ENCODE measurements at regions not wholly inside any gene's neighbourhood (a gene's known extent, or its start where the extent isn't known, plus 50 kb on each side); places are given as distances from the start of the nearest gene placed in this dataset.

DNA sequence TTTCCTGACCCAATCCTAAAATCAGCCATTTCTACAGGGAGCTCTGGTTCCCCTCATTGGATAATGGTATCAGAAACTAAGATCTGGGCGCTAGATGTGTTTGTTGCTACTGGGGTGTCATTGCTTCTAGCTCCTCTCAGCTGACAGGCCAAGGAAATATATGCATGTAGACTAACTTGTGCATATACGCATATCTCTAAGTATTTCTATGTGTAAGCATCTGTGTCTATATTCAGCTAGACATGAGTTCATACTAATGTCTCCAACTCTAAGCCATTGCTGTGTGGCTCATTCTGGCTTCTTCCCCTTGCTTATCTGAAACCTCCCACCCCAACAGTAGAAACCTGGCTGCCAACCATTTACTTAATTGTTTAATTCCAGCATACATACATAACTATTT, 130.3 kb upstream of the MAGI3 start:
- H3K4me3 ChIP-seq (ENCODE audit: low read depth, low read length), result no peak overlapping the region
- TF ChIP-seq CTCF (IDR thresholded peaks at IDR 0.05; ENCODE audit: low read depth, low read length), result no peak

DNA sequence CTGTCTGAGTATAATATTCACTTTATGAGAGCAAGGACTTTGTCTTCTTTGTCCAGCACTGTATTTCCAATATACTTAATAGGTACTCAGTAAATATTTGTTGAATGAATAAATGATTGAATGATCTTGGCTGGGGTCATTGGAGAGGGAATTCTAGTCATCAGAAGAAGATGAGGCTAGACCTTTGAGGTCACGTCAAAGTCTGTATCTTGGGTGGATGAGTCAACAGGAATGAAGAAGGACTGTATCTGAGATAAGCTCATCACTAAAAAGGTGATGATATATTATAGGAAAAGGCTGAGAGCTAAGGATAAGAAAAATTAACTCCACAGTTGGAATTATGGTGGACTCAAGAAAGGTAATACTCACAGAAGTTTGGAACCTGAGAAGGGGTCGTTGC, 125.1 kb upstream of the MAGI3 start:
- no peak overlapping the region for H3K4me3 ChIP-seq (ENCODE audit: low read depth, low read length)
- no peak for TF ChIP-seq CTCF (IDR thresholded peaks at IDR 0.05; ENCODE audit: low read depth, low read length)

- no peak for TF ChIP-seq CTCF (IDR thresholded peaks at IDR 0.05; ENCODE audit: low read depth, low read length)
- H3K4me3 ChIP-seq (ENCODE audit: low read depth, low read length), result no peak overlapping the region
Observed at GRCh38 chr1:113266788-113267187, 123.5 kb upstream of the MAGI3 start.

GRCh38 chr1:113269168-113269963, 120.9 kb upstream of the MAGI3 start:
- H3K4me3 ChIP-seq (ENCODE audit: low read depth, low read length), result no peak overlapping the region
- no peak for TF ChIP-seq CTCF (IDR thresholded peaks at IDR 0.05; ENCODE audit: low read depth, low read length)

DNA sequence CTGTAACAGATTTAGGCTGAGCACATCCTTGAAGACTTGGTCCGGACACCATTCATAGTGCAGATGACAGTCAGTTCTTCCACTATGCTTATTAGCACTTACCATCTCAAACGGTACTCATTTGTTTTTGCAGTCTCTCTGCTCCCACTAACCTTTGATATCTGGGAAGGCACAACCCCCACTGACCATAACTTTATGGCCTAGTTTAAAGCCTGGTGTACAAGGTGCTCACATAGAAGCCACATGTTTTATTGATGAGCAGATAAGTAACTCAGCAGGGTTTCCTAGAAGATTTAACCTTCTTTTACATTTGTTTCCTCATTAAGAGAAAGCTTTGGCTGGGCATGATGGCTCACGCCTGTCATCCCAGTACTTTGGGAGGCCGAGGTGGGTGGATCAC, 119.3 kb upstream of the MAGI3 start:
- no peak for TF ChIP-seq CTCF (IDR thresholded peaks at IDR 0.05; ENCODE audit: low read depth, low read length)
- no peak overlapping the region for H3K4me3 ChIP-seq (ENCODE audit: low read depth, low read length)

DNA sequence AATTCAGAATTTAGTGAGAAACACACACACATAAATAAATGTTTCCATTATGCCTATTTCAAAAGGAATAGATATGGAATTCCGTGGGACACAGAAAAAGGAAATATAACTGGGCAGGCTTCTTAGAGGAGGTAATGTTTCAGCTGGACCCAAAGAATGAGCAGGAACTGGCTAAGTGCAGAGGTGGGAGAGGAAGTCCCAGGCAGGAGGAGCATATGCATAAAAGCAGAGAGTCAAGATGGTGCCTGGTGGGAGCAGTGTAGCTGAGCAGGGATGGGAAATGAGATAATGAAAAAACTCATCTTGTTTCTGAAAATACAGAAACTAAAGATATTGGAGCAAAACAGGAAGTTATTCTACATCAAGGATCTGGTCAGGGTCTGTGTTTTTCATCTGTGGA, 115.2 kb upstream of the MAGI3 start:
- TF ChIP-seq CTCF (IDR thresholded peaks at IDR 0.05; ENCODE audit: low read depth, low read length), result no peak
- no peak overlapping the region for H3K4me3 ChIP-seq (ENCODE audit: low read depth, low read length)

DNA sequence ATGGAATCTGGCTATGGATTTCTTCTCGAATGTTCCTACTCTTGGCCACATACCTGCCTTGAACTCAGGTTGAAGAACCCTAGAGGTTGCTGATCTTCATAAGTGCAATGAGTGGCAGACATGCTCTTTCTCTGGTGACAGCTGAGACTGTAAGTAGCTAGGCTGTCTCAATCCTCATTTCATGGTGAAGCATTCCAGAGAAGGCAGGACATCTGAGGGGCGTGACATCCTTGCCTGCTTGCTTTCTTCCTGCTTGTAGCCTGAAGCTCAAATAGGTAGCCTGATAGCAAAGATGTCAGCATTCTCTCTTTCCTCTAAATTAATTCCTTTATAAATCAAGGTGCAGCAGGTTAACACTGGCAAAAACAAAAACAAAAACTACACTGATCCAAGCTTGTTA, 114.6 kb upstream of the MAGI3 start:
- TF ChIP-seq CTCF (IDR thresholded peaks at IDR 0.05; ENCODE audit: low read depth, low read length), result no peak
- no peak overlapping the region for H3K4me3 ChIP-seq (ENCODE audit: low read depth, low read length)
